ENCODE measurements at regions not wholly inside any gene's neighbourhood (a gene's known extent, or its start where the extent isn't known, plus 50 kb on each side); places are given as distances from the start of the nearest gene placed in this dataset.

GRCh38 chr9:126153382-126153781 is 173.2 kb upstream of the MVB12B start:
- no peak overlapping the region for H3K27ac Mint-ChIP-seq
- no peaks in the 10 kb centered on the region for H3K4me1 Mint-ChIP-seq (ENCODE audit: low read depth)
- H3K36me3 Mint-ChIP-seq (ENCODE audit: low read depth): no peaks in the 10 kb centered on the region
- no peaks in the 10 kb centered on the region for H3K9me3 Mint-ChIP-seq
- H3K4me3 Mint-ChIP-seq: no peak overlapping the region
- no peaks in the 10 kb centered on the region for H3K27me3 Mint-ChIP-seq (ENCODE audit: low read depth)

DNA sequence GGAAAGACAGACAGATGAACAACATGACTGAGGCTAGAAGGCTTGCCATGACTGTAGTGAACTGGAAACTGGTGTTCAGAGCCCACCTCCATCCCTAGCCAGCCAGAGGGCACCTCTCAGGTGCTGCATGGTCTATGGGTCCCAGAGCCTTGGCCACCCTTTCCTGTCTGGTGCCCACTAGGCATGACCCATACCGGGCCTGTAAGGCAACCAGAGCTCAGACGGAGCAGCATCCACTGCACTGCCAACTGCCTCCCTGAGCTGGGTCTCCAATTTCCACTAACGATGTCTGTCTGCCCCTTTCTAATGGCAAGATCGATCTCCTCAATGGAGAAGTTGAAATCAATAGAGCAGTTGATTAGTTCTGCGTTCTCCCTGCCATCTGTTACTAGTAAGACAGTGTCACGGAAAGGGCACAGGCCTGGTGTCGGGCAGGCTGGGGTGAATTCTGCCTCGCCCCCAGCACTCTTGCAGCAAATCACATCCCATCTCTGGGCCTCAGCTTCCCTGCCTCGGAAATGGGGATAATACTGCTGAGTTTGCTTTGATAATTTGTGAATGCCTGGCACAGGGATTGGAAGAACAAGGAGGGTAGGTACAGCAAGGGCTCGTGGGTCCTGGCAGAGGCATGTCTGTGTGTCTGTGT is 172.3 kb upstream of the MVB12B start:
- Mint-ChIP-seq H3K36me3 (ENCODE audit: low read depth) (no peaks in the 10 kb centered on the region), H3K4me1 (ENCODE audit: low read depth) (no peaks in the 10 kb centered on the region), H3K9me3 (no peaks in the 10 kb centered on the region), H3K27ac (no peak overlapping the region), H3K4me3 (no peak overlapping the region), H3K27me3 (ENCODE audit: low read depth) (no peaks in the 10 kb centered on the region)

- H3K27me3 Mint-ChIP-seq (ENCODE audit: low read depth): no peaks in the 10 kb centered on the region
- H3K4me1 Mint-ChIP-seq (ENCODE audit: low read depth): no peaks in the 10 kb centered on the region
- H3K9me3 Mint-ChIP-seq: no peaks in the 10 kb centered on the region
- H3K4me3 Mint-ChIP-seq: no peak overlapping the region
- no peak overlapping the region for H3K27ac Mint-ChIP-seq
- H3K36me3 Mint-ChIP-seq (ENCODE audit: low read depth): no peaks in the 10 kb centered on the region
Observed at GRCh38 chr9:126154869-126155268, 171.8 kb upstream of the MVB12B start.

GRCh38 chr9:126155756-126156664 is 170.6 kb upstream of the MVB12B start:
- Mint-ChIP-seq H3K27me3 (ENCODE audit: low read depth) (no peaks in the 10 kb centered on the region), H3K4me3 (no peak overlapping the region), H3K36me3 (ENCODE audit: low read depth) (no peaks in the 10 kb centered on the region), H3K27ac (no peak overlapping the region), H3K4me1 (ENCODE audit: low read depth) (no peaks in the 10 kb centered on the region), H3K9me3 (no peaks in the 10 kb centered on the region)

- no peaks in the 10 kb centered on the region for H3K27me3 Mint-ChIP-seq (ENCODE audit: low read depth)
- H3K4me3 Mint-ChIP-seq: no peak overlapping the region
- no peak overlapping the region for H3K27ac Mint-ChIP-seq
- no peaks in the 10 kb centered on the region for H3K9me3 Mint-ChIP-seq
- H3K36me3 Mint-ChIP-seq (ENCODE audit: low read depth): no peaks in the 10 kb centered on the region
- no peaks in the 10 kb centered on the region for H3K4me1 Mint-ChIP-seq (ENCODE audit: low read depth)
Observed at GRCh38 chr9:126156898-126157297, 169.7 kb upstream of the MVB12B start.

DNA sequence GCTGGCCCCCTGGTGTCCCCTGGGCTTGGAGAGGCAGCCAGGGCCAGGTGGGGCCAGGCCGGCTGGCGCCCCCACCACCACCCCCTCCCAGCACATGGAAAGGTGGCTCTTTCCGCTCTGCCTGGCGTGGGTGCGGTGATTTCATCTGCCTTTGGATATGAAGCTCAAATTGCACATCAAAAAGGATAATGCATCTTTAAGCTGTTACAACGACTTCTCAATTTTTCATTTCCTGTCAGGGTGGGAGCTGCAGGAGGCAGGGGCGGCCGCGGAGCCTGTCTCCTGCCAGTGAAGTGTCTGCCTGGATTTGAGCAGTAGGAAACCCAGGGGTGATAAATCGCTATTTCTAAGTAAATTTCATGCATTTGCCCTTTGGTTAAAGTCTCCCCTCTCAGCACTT is 169.2 kb upstream of the MVB12B start:
- no peak overlapping the region for H3K4me3 Mint-ChIP-seq
- H3K4me1 Mint-ChIP-seq (ENCODE audit: low read depth): no peaks in the 10 kb centered on the region
- no peak overlapping the region for H3K27ac Mint-ChIP-seq
- H3K36me3 Mint-ChIP-seq (ENCODE audit: low read depth): no peaks in the 10 kb centered on the region
- H3K27me3 Mint-ChIP-seq (ENCODE audit: low read depth): no peaks in the 10 kb centered on the region
- no peaks in the 10 kb centered on the region for H3K9me3 Mint-ChIP-seq

DNA sequence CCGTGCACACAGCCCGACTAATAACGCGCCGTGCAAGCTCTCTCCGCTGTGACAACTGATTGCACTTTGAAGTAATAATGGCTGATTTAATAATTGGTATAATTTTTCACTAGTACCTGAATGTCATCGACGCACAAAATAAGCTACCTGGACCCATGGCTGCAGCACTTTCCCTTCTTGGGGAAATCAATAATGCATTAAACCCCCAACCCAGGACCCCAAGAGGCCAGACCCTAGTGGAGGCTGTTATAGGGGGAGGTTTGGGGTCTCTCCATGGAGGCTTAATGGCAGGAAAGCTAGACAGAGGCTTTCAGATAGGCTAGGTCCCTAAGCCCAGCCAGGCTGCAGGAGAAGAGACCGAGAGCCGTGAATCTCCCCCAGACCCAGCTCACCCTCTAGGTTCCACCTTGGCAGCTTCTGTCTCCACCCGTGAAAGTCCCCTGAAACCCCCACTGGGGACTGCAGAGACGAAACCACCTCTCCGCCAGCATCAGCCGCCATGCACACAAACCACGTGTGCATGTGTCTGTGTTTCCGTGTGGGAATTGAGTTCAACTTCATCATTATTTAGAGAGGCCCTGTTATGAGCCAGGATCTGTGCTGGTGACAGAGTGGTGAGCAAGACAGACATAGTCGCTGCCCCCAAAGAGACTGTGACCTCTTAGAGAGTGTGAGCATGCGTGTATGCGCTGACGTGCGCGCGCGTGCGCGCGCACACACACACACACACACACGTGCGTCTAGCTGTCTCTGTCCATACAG is 168.6 kb upstream of the MVB12B start:
- no peaks in the 10 kb centered on the region for H3K27me3 Mint-ChIP-seq (ENCODE audit: low read depth)
- no peak overlapping the region for H3K4me3 Mint-ChIP-seq
- H3K9me3 Mint-ChIP-seq: no peaks in the 10 kb centered on the region

DNA sequence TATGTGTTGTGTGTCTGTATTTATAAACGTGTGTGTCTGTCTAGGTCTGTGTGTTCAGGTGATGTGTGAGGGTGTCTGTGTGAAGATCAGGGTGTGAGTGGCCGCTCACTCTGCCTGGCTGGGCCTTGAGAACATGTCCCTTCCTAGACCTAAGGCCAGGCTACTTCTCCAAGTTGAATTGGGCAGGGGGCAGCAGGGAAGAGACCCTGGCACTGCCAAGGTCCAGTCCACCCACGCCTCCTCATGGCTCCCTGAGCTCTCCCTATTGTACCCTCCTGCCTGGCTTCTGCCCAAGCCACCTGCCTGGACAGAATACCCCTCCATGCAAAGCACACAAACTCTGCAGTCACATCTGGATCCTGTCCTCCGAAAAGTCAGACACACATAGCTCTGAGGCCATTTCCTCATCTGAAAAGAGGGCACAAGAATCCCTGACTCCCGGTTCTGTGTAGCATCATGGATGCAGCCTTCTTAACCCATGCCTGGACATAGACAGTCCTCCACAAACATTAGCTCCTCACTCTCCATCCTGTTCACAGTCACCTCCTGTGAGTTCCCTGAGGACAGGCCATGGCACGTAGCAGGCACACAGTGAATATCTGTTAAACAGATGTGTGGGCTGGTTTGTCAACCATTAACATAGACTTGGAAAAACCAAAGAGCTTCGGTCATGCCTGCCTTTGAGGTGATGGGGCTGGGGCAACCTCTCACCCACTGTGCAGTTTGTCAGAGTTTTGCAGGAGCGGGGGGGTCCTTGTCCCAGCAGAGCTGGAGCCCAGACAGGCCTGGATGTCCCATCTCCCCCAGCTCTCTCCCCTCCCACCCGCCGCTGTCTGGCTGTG is 167.8 kb upstream of the MVB12B start:
- H3K4me1 Mint-ChIP-seq (ENCODE audit: low read depth): no peaks in the 10 kb centered on the region
- no peaks in the 10 kb centered on the region for H3K36me3 Mint-ChIP-seq (ENCODE audit: low read depth)
- no peaks in the 10 kb centered on the region for H3K9me3 Mint-ChIP-seq
- no peak overlapping the region for H3K27ac Mint-ChIP-seq
- no peak overlapping the region for H3K4me3 Mint-ChIP-seq
- H3K27me3 Mint-ChIP-seq (ENCODE audit: low read depth): no peaks in the 10 kb centered on the region

More for the DNA sequence above, 168.6 kb upstream of the MVB12B start:
- H3K4me1 Mint-ChIP-seq (ENCODE audit: low read depth): no peaks in the 10 kb centered on the region
- no peak overlapping the region for H3K27ac Mint-ChIP-seq
- no peaks in the 10 kb centered on the region for H3K36me3 Mint-ChIP-seq (ENCODE audit: low read depth)

DNA sequence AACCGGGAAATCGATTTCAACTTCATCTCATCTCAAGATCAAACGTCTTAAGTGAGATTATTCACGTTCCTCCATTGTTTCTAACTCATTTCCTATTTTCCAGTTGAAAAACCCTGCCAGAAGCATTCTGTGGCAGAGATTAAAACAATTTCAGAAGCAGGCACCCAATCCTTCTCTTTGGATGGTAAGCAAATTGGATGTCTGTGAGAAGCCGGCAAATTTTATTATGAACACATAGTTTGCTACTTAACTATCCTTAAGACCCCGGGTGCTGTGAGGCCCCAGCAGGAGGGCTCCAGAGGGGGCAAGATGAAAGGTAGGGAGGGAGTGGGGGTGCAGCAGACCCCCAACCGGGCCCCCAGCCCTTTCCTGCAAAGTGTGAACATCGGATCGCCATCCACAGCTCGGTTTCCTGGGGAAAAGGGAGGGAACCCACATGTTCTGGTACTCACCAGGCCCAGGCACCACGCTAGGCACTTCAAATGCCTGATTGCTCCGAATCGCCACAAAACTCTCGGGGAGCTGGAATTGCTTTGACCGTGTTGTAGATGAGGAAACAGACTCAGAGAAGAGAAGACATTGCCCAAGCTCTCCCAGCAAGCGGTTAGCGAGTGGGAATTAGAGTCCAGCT is 167.1 kb upstream of the MVB12B start:
- Mint-ChIP-seq H3K4me3 (no peak overlapping the region), H3K27me3 (ENCODE audit: low read depth) (no peaks in the 10 kb centered on the region), H3K9me3 (no peaks in the 10 kb centered on the region), H3K4me1 (ENCODE audit: low read depth) (no peaks in the 10 kb centered on the region), H3K36me3 (ENCODE audit: low read depth) (no peaks in the 10 kb centered on the region), H3K27ac (no peak overlapping the region)

DNA sequence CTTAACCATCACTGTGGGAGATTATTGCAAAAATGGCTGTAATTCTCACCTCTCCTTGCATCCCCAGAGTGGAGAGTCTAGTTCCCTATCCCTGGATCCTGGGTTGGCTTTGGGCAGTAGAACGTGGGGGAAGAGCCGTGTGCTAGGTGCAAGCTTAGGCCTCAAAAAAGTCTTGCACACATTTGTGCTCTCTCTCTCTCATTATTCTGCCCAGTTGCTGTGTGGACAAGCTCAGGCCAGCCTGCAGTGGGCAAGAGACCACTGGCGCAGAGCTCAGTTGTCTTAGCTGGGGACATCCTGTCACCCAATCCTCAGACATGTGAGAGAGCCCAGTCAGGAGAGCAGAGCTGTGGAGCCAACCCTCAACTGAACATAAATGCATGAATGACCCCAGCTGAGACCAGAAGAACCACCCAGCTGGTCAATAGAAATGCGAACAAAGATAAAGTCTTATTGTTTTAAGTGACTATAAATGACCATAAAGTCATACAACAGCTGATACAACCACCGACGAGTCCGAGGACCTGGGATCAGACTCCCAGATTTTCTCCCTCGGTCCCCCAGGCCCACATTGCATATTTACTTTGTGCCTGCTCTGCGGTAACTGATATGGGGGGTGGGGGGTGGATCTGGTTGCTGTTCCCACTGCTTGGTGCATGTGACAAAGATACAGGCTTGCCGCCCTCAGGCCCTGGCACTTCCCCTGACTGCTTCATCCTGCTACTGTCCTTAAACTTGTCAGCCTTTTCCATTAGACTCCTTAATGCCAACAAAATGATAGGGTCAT is 166.4 kb upstream of the MVB12B start:
- no peaks in the 10 kb centered on the region for H3K9me3 Mint-ChIP-seq
- H3K4me1 Mint-ChIP-seq (ENCODE audit: low read depth): no peaks in the 10 kb centered on the region
- H3K36me3 Mint-ChIP-seq (ENCODE audit: low read depth): no peaks in the 10 kb centered on the region
- no peak overlapping the region for H3K27ac Mint-ChIP-seq
- no peak overlapping the region for H3K4me3 Mint-ChIP-seq
- H3K27me3 Mint-ChIP-seq (ENCODE audit: low read depth): no peaks in the 10 kb centered on the region

- H3K36me3 Mint-ChIP-seq (ENCODE audit: low read depth): no peaks in the 10 kb centered on the region
- no peak overlapping the region for H3K4me3 Mint-ChIP-seq
- no peaks in the 10 kb centered on the region for H3K9me3 Mint-ChIP-seq
- no peaks in the 10 kb centered on the region for H3K27me3 Mint-ChIP-seq (ENCODE audit: low read depth)
- no peak overlapping the region for H3K27ac Mint-ChIP-seq
- H3K4me1 Mint-ChIP-seq (ENCODE audit: low read depth): no peaks in the 10 kb centered on the region
Observed at GRCh38 chr9:126160854-126161329, 165.7 kb upstream of the MVB12B start.

DNA sequence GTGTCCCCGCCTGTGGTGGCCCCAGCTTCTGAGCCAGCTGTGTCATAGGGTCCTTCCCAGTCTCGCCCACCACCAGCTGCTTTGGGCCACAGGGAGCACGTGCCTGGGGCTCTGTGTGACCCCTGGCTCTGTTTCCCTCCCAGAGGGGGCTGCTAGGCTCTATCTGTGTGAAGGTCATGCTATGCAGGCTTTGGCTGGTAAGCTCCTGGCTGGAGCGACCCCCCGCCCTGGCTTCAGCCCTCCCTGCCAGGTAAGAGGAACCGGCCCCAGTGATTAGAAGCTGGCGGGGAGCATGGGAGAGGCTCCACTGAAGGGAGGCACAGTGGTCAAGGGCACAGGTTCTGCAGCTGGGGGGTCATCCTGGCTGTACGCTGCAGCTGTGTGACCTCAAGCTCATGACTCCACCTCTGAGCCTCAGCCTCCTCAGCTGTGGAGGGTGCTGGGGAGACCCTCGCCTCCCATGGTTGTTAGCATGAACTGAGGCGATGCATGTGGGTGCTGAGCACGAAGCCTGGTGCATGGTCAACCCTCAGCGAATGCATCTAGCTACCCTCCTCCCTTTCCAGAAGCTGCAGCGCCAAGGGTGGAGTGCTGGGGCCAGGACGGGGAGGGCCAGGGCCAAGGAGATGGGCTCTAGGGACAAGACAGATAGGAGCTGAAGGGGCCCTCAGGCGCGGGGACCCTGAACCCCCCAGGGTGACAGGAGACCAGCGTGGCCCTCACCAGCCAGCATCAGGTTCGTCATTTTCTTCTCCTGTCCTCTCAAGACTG is 163.8 kb upstream of the MVB12B start:
- no peak overlapping the region for H3K4me3 Mint-ChIP-seq
- no peaks in the 10 kb centered on the region for H3K9me3 Mint-ChIP-seq
- H3K4me1 Mint-ChIP-seq (ENCODE audit: low read depth): no peaks in the 10 kb centered on the region
- no peak overlapping the region for H3K27ac Mint-ChIP-seq
- peaks cover 1% of the 10 kb centered on the region for H3K27me3 Mint-ChIP-seq (ENCODE audit: low read depth)
- no peaks in the 10 kb centered on the region for H3K36me3 Mint-ChIP-seq (ENCODE audit: low read depth)
